GM19397 (cell line): ENCODE measurements at regions not wholly inside any gene's neighbourhood (a gene's known extent, or its start where the extent isn't known, plus 50 kb on each side); places are given as distances from the start of the nearest gene placed in this dataset.
A peak's percentile ranks its signal among the peaks of the same experiment; 100 is the strongest.

Source experiments
- ATAC-seq: cut with Tn5 transposase; IDR thresholded peaks from one replicate; pipeline ENCODE4 v1.9.1; 2021; ENCODE audit warnings: mild to moderate bottlenecking, moderate library complexity; ENCODE audit not compliant: unreplicated experiment

DNA sequence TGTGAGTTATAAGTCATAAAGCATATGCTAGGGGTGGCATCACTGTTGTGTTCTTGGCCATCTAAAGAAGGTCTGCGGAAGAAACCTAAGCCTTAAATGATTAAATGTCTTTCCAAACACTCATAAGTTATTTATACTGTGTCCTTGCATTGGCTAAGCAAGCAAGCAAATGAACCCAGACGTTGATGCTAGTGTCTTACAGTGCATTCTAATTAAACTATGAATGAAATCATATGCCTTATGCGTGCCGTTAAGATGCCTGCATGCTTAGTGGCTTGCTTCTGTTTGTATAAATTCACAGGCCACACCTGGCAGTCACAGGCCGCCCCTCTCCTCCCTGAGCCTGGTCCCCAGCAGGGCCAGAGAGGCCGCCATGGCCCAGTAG is 49.9 kb downstream of the RIN2 start:
- no peak for ATAC-seq

DNA sequence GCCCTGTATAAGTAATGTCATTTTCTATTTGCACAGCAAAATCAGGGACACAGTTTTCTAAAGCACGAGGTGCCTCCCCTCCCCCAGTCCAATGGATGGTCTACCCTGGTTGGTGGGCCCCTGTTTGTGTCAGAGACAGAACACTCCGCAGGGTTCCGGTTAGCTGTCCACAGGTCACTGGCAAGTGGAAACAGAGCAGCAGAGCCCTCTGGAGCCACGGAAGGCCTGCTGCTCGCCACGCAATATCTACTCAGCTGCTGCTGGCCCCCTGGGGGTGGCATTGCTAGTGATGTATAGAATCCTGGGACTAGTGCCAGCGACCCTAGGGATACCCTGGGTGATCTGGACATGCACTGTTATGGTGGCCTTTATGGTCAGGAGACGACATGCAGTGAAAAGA is 50.4 kb downstream of the RIN2 start:
- ATAC-seq = no peak

DNA sequence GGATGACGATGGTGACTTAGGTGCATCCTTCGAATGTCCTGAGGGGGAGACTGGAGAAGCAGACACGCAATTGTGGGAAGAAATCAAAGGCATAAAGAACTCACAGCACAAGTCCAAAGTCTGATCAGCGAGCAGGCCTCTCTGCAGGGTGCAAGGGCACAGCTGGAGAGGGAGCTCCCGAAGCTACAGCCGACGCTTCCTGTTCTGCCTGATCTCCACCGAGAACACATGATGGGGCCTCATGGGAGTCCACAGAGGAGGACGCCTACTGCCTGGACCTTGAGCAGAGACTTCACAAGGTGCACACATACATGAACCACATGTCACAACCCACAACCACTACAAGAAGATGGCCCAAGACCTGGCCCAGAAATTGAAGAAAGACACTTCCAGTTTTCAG is 51.4 kb downstream of the RIN2 start:
- no peak for ATAC-seq

DNA sequence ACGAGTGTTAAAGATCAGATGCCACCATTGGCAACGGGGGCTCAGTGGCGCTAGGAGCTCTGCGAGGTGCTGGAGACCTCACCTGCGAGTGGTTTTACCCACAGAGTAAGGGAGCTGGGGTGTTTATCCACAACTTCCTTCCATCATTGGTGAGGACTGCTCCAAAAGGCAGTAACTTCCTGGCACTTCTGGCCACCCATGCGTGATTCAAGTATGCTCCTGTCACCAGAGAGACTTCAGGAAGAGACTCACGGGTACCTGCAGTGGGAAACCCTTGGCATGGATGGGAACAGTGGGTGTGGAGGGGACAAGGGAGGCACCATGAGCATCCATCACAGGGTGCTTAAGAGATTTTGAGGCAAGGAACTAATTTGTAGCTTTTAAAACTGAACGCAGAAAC is 53.2 kb downstream of the RIN2 start:
- ATAC-seq = no peak

DNA sequence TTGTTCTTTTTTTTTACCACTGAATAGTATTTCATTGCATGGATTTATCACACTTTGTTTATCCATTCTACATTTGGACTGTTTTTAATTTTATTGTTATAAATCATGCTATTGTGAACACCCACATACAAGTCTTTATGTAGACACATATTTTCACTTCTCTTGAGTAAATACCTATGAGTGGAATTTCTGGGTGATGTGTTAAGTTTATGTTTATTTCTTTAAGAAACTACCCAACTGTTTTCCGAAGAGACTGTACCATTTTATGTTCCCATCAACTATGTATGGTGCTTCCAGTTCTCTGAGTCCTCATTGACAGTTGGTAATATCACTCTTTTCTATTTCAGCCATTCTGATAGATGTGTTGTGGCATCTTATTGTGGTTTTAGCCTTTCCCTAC is 54.0 kb downstream of the RIN2 start:
- no peak for ATAC-seq

DNA sequence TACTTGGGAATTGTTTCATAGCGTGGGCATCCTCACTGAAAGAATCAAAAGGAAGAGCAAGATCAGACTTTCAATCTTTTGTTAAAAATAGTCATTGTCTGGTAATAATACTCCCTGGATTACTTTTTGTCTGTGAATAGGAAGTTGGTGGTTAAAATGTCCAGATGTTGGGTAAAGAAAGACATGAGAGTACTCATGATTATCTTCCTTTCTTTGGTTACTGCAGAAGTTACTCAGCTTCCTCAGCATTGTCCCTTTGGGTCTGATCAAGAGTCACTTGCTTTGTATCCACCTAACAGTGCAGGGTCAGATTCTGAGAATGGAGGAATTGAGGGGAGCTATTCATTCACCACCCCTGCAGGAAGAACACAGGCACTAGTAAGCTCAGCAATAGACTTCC is 54.6 kb downstream of the RIN2 start:
- ATAC-seq = no peak

DNA sequence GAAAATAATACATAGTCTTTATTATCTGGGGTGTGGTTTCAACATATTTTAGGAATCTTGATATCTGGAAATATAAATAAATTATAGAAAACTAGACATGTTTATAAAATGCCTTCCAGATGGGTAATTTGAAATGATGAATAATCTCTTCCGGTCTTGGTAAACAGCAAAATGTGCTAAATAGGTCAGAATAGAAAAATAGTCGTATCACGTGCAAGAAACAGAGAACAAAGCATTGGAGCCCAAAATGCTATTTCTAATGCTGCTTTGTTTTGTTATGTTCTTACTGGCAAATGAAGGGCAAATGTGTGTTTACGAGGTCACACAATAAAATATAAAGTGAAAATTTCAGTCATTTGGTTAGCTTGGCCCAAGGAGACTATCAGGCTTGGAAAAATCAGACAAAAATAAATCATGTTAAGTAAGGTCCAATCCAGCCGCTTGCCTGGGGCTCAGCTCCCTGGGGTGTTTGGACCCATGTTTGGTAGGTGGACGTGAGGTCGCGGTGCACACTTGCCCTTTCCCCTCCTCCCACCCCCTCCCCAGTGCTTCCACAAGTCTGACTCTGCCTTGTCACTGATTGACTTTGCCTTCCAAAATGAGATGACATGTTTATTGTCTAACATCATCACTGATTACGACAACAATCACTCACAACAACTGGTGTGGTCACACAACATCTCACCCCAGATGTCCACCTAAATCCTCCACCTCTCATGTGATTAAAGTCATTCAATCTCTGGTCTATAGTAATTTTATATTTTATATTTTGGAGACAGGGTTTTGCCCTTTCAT is 56.0 kb downstream of the RIN2 start:
- ATAC-seq = no peak

DNA sequence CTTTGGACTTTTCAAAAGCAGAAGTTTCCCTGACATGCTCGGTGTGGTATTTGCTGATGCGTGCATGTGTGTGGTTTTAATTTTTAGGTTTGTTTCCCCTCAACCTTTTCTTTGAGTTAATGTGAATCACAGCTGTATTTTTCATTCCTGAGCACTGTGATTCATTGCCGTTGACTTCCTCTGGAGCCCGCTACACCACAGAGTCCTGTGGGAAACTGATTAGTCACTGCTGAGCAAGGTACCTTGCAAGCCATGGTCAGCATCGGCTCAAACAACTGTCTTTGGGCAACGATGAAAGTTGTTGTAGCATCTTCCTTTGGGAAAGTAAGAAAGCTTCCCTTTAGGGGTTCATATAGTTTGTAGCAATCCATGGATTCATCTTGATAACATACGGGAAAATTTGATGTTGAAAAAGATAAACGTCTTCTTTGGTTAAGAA is 57.5 kb downstream of the RIN2 start:
- no peak for ATAC-seq

DNA sequence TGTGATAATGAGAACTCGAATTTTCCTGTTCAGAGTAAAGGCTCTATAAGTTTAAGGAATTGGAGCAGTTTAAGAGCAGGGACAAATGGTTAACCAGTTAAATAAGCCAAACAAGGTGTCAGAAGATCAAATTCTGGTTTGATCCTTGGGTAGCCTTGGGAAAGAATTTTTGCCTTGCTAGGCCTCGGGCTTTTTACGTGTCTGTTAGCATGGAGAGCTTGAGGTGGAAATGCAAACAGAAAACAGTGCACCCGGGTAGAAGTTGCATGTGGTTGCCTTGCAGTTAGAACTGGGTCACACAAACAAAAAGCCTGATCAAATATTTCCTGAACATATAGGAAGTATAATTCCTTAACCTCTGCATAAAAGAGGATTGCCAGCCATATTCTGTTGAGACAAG is 58.3 kb downstream of the RIN2 start:
- no peak for ATAC-seq

DNA sequence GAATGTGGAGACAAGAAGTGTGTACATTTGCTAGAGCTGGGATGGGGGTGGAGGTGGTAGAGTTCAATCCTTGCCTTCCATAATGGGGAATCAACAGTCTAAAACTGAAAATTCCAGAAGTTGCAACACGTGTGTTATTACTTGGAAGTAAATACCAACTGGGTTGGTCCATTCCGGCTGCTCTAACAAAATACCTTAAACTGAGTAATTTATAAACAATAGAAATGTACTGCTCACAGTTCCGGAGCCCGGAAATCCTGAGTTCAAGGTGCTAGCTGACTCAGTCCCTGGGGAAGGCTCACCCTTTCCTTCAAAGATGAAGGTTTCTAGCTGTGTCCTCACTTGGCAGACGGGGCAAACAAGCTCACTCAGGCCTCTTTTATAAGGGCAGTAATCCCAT is 59.0 kb downstream of the RIN2 start:
- no peak for ATAC-seq

DNA sequence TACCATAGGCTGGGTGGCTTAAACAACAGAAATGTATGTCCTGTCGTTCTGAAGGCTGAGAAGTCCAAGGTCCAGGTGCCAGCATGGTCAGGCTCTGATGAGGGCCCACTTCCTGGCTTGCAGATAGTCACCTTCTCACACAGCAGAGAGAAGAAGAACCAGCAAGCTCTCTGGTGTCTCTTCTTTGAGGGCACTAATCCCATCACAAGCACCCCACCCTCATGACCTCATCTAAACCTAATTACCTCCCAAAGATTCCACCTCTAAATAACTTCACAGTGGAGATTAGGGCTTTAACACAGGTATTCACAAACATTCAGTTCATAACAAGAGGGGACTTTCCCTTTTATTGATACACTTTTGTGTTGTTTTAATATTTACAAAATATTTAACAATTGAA is 61.1 kb downstream of the RIN2 start:
- ATAC-seq = no peak

DNA sequence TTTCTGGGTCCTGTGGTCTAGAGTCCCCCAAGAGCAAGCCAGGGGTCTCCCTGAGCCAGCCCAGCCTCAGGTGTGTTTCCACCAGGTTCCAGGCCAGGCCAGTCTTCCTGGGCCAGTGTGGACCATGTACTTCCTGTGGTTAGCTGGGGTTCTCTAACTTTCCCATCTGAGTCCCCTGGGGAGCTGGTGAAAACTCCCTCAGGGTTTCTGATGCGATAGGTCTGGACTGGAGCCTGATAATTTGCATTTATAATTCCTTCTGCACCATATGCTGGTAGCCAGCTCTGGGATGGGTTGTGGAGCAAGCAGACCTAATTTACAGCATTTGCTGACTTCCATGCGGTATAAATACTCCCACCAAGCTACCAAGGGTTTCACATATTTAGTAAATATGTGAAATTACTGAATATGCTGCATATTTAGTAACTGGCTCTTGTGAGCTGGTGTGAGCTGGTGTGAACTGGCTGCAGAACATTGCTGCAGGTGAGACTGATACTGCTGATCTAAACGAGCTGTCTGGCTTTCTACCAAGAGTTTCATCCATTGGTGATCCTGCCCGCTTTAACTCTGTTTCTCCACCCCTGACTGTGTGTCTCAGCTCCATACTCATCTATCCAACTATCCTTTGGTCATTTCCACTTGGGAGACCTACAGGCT is 62.6 kb downstream of the RIN2 start:
- no peak for ATAC-seq

DNA sequence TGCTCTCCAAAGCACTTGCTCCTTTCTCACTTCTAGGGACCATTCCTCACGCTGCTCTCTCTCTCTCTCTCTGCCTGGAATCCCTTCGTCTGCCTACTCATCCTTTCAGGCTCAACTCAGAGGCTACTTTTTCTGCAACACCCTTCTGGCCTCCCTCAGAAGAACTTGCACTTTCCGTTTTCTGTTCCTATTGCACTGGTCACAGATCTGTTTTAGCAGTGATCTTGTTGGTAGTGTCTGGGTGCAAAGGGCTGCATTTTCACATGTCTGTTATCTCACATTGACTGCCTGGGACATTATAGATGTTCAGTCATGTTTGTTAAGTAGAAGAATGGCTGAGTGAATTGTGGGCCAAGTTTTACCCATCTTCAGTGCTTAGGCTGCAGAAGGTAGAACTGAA is 63.5 kb downstream of the RIN2 start:
- ATAC-seq = no peak

DNA sequence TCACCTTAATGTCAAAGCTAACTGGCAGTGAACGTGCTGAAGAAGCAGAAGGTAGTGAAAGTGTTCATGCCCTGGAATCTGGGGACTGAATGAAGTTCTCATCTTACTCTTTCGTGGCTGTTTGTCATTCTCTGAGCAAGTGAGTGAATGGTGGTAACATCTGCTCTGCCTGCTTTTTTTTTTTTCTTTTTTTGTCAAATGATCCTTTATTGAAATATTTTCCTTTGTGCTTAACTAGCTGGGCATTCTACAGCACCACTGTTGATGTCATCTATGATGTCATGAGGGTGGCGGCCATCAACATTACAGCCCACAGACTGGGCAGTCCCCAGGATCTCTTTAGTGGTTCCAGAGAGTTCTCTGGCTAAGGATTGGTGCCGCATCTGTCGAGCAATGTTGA is 65.2 kb downstream of the RIN2 start:
- no peak for ATAC-seq

DNA sequence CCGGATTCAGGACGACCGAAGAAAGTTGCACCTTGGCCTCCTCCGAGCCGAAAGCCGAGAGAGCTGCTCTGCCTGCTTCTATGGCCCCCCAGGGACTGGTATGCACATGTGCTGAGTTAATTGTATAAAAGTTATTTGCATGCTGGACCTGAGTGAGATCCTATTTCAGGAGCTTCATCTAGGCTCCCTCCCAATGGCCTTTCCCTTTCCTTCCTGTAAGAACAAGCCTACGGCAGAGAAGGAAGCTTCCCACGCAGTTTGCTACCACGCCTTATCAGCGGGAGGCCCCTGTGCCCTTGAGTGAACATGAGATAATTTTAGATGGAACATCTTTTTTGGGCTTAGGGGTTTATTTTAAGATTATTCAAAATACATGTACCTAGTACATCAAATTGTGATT is 65.9 kb downstream of the RIN2 start:
- ATAC-seq = no peak

DNA sequence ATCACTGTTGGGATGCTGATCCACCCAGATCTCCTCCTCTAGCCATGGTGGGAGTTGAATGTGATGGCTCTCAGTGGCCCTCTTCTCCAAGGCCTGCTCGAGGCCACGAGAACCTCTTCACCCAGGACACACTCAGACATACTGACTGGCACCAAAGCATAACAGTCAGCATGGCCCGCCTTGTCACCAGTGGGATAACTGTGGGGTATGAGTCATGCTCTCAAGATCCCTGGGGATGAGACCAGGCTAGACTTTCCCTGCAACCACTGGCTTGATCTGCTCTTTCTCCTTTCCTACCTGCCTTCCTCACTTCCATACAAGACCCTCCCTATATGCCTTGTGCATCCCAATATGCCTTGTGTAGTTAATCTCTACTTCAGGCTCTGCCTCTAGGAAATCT is 66.8 kb downstream of the RIN2 start:
- ATAC-seq = no peak

DNA sequence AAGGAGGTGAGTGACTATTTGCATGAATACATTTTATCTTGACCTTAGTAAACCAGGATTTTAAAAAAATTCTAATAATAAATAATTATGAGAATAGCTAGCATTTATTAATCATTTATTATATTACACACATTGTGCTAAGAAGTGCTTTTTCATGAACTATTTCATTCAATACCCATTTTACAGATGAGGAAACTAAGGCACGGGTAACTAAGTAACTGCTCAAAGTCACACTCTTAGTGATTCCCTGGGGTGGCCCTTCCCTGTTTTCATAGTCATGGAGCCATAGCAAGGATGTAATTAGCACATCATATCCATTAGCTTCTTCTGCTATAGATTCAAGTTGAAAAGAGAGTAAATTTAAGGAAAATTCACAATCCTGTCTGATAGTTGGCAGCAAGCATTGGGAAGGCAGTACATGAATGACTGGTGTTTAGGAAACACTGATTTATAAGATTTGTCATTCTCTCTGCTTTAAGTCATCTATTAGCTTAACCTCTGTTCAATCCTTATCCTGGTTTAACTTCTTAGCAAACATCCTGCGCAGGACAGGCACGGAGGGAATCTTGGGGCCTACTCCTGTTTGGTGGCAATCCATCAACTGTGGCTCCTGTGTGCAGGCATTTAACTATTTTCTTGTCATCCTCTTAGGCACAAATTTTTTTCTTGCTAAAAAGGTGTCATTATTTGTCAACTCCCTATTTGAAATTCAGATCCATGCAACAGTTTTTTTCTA is 68.3 kb downstream of the RIN2 start:
- ATAC-seq = no peak

DNA sequence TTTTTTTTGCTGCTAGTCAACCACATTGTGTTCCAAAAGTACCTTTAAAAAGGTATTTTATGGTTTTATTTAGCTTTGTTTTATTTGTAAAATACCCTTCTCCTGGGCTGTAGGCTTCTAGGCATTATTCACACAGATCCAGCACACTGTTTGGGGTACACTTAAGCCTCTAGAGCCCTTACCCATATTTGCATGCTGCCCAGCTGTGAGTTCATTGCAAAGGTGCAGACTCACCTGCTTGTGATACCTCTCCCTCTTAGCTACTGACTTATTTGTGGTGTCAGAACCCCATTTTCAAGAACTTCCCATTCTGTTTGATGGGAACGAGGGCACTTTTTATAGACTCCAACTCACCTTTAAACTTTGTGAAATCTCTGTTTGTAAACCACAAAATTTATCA is 69.8 kb downstream of the RIN2 start:
- ATAC-seq = no peak

DNA sequence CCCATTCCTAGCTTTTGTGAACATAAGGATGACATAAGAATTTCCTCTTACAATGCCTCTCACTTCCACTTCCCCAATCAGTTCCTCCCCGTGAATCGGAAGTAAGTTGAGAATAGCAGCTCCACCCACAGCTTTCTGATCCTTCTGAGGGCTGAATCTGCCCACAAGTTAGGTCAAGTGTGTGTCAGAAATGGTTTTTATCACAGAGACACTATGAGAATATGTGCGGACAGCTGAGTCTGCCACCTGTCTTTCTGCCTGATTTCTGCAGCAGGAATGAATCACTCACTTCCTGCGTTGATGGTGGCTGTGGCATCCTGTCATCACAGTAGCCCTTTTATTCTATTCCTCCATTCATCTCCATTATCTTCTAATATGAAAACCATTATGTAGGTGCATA is 70.2 kb downstream of the RIN2 start:
- ATAC-seq = peak; percentile 90

DNA sequence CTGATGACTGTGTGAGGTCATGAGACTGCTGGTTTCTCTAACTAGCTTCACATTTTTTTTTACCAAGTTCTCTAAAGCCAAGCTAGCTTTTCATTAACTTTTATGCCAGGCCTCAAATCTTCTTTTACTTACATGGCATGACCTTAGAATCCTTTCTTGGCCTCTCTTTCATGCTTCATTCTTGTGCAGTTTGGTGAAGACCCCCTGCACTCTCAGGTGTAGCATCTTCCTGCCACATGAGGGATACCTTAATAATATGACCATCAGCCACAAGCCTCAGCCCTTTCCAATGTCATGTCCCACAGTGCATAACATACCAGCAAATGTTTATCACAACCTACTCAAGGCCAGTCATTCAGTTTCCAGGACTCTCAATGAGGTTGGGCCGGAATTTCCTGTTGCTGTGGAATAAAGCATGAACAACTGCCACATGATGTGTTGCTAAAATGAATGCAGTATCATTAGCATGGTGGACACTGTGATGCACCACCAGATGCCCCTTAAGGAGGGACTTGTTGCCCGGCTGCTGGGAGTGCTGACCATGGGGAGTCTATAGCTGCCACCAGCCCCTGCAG is 72.2 kb downstream of the RIN2 start:
- no peak for ATAC-seq

DNA sequence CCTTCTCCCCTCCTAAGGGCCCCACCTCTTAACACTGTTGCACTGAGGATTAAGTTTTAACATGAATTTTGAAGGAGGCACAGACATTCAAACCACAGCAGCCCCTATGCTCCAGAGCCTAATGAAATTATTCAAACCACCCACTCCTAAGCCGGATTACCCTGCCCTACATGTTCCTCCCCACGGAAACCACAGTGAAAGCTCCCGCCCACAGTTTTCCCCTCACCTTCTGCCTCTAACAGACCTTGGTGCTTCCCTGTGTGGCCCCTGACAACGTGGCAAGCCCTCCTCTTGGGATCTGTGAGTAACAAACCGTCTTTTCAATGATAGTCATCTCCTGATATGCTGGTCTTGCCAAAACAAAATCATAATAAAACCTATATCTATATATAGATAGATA is 74.8 kb downstream of the RIN2 start:
- no peak for ATAC-seq

DNA sequence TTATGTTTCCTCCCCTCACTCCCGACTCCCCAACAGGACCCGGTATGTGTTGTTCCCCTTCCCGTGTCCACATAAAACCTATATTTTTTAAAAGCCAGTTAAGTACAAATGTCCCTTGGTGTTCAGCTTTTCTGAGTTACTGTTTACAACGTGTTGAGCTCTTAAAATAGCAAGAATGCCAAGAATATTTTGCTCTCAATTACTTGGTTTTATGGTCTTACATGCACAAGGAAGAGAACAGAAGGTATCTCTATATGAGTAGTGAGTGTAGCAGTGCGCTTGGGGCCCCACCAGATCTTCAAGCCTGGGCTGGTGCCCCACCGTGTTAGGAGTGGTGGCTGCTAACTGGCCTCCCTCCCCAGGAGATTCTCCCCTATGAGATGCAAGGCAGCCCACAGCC is 75.3 kb downstream of the RIN2 start:
- ATAC-seq = no peak
